ENCODE measurements at regions not wholly inside any gene's neighbourhood (a gene's known extent, or its start where the extent isn't known, plus 50 kb on each side); places are given as distances from the start of the nearest gene placed in this dataset.
"Not testable (repeated sequence)": the region's sequence is repeated elsewhere in the genome, so short reads cannot be mapped to it uniquely, and the experiment has no call there.

- no peak for DNase-seq (ENCODE audit: low read depth)
These were observed 52.2 kb upstream of the C10orf90 start for GRCh38 chr10:126722726-126723125.

GRCh38 chr10:126723226-126723625 lies 52.7 kb upstream of the C10orf90 start:
- DNase-seq (ENCODE audit: low read depth) = no peak

- DNase-seq (ENCODE audit: low read depth) = no peak
These were observed 58.9 kb upstream of the C10orf90 start for GRCh38 chr10:126729314-126729870.

- DNase-seq (ENCODE audit: low read depth) = no peak
These were observed 60.5 kb upstream of the C10orf90 start for GRCh38 chr10:126730856-126731609.

GRCh38 chr10:126731610-126731990 lies 61.1 kb upstream of the C10orf90 start:
- no peak for DNase-seq (ENCODE audit: low read depth)

GRCh38 chr10:126732308-126732707 lies 61.8 kb upstream of the C10orf90 start:
- no peak for DNase-seq (ENCODE audit: low read depth)

GRCh38 chr10:126732868-126733267 lies 62.4 kb upstream of the C10orf90 start:
- DNase-seq (ENCODE audit: low read depth) = no peak

GRCh38 chr10:126734015-126734414 lies 63.5 kb upstream of the C10orf90 start:
- DNase-seq (ENCODE audit: low read depth) = no peak

- DNase-seq (ENCODE audit: low read depth) = no peak
These were observed 64.5 kb upstream of the C10orf90 start for GRCh38 chr10:126734967-126735366.

GRCh38 chr10:126736142-126736541 lies 65.6 kb upstream of the C10orf90 start:
- DNase-seq (ENCODE audit: low read depth) = no peak

GRCh38 chr10:126736727-126737126 lies 66.2 kb upstream of the C10orf90 start:
- DNase-seq (ENCODE audit: low read depth) = no peak

GRCh38 chr10:126738001-126738400 lies 67.5 kb upstream of the C10orf90 start:
- DNase-seq (ENCODE audit: low read depth) = no peak

GRCh38 chr10:126744571-126744970 lies 74.1 kb upstream of the C10orf90 start:
- no peak for DNase-seq (ENCODE audit: low read depth)

GRCh38 chr10:126749015-126749655 lies 78.6 kb upstream of the C10orf90 start:
- peak; percentile 59 for DNase-seq (ENCODE audit: low read depth)

- no peak for DNase-seq (ENCODE audit: low read depth)
These were observed 84.5 kb upstream of the C10orf90 start for GRCh38 chr10:126754966-126755365.

- no peak for DNase-seq (ENCODE audit: low read depth)
These were observed 88.4 kb upstream of the C10orf90 start for GRCh38 chr10:126758867-126759266.

- DNase-seq (ENCODE audit: low read depth) = no peak
These were observed 89.0 kb upstream of the C10orf90 start for GRCh38 chr10:126759531-126759930.

GRCh38 chr10:126766646-126767045 lies 96.2 kb upstream of the C10orf90 start:
- DNase-seq (ENCODE audit: low read depth) = not testable (repeated sequence)

GRCh38 chr10:126770809-126771208 lies 100.3 kb upstream of the C10orf90 start:
- DNase-seq (ENCODE audit: low read depth) = no peak

- no peak for DNase-seq (ENCODE audit: low read depth)
These were observed 105.7 kb upstream of the C10orf90 start for GRCh38 chr10:126776168-126776567.

- no peak for DNase-seq (ENCODE audit: low read depth)
These were observed 107.2 kb upstream of the C10orf90 start for GRCh38 chr10:126777714-126778113.

- DNase-seq (ENCODE audit: low read depth) = no peak
These were observed 111.1 kb upstream of the C10orf90 start for GRCh38 chr10:126781450-126782216.

Data from GM04504 (cell line).